PC-9 (cell line): ENCODE measurements at regions not wholly inside any gene's neighbourhood (a gene's known extent, or its start where the extent isn't known, plus 50 kb on each side); places are given as distances from the start of the nearest gene placed in this dataset.

ENCODE experiments used
- CTCF ChIP-seq: fragments of 200-600 bp; sonication (generic); conservative IDR thresholded peaks from 2 replicates; pipeline ENCODE4 v1.6.1; 2017; ENCODE audit warnings: mixed run types, antibody characterized with exemption, mild to moderate bottlenecking, moderate library complexity
- EZH2 ChIP-seq: fragments of 200-600 bp; sonication (generic); IDR thresholded peaks from 2 replicates; pipeline ENCODE4 v1.8.0; 2017; ENCODE audit warnings: antibody characterized with exemption, low read depth

- TF ChIP-seq CTCF (no peak), EZH2 (no peak)
These were observed 467.1 kb upstream of the EPHA6 start for GRCh38 chr3:96347289-96347688.
